ENCODE measurements at regions not wholly inside any gene's neighbourhood (a gene's known extent, or its start where the extent isn't known, plus 50 kb on each side); places are given as distances from the start of the nearest gene placed in this dataset.

- TF ChIP-seq CTCF (conservative IDR thresholded peaks at IDR 0.05) (no peak), EZH2 (IDR thresholded peaks at IDR 0.05; ENCODE audit: low read depth) (no peak)
Measured at GRCh38 chr2:146853741-146854444, 990.9 kb upstream of the ACVR2A start.
